Transverse colon (tissue), 4 donors: ENCODE measurements at regions not wholly inside any gene's neighbourhood (a gene's known extent, or its start where the extent isn't known, plus 50 kb on each side); places are given as distances from the start of the nearest gene placed in this dataset.
"Not testable (repeated sequence)": the region's sequence is repeated elsewhere in the genome, so short reads cannot be mapped to it uniquely, and the experiment has no call there.

Experiments
- DNase-seq: peaks from one replicate; pipeline ENCODE4 v3.0.0-alpha.2; 2019
- H3K27ac ChIP-seq, 4 donors: fragments of 200-600 bp; sonication (generic); 2 replicates each; pipeline ENCODE4 v1.5.1; 2016 to 2018; ENCODE audit warnings: inconsistent platforms in 4 of 4
- H3K27me3 ChIP-seq: fragments of 200-600 bp; sonication (generic); 2 replicates; pipeline ENCODE4 v1.5.1; 2017; ENCODE audit warnings: inconsistent platforms
- H3K36me3 ChIP-seq, 4 donors: fragments of 200-600 bp; sonication (generic); 2 replicates each; pipeline ENCODE4 v1.5.1; 2017 to 2019; ENCODE audit warnings: inconsistent platforms in 4 of 4
- H3K4me1 ChIP-seq, 4 donors: fragments of 200-600 bp; sonication (generic); 2 replicates each; pipeline ENCODE4 v1.5.1; 2017 to 2020; ENCODE audit warnings: inconsistent platforms in 4 of 4
- H3K4me3 ChIP-seq, 4 donors: fragments of 200-600 bp; sonication (generic); 1 replicate in 1 of 4; 2 replicates in 3 of 4; pipeline versions ENCODE4 v1.5.1 to v1.6.1; 2017 to 2019; ENCODE audit warnings: inconsistent platforms in 4 of 4
- H3K9me3 ChIP-seq, 2 donors: fragments of 200-600 bp; sonication (generic); 2 replicates each; pipeline ENCODE4 v1.5.1; 2017 to 2019; ENCODE audit warnings: inconsistent platforms in 2 of 2
- CTCF ChIP-seq, 5 experiments: fragments of 200-600 bp in 3 of 5; fragments of 450-650 bp in 2 of 5; sonication (generic) in 3 of 5; IDR thresholded peaks; 1 replicate in 2 of 5; 2 replicates in 3 of 5; pipeline ENCODE4 v1.5.1; 2016 to 2017; ENCODE audit warnings: antibody characterized with exemption in 5 of 5, inconsistent platforms in 3 of 5, mild to moderate bottlenecking in 2 of 5, moderate library complexity in 1 of 5
- EP300 ChIP-seq: sonication (generic); formaldehyde crosslinking; IDR thresholded peaks from one replicate; pipeline ENCODE4 v1.6.1; 2017; ENCODE audit warnings: antibody characterized with exemption, low read depth
- POLR2A ChIP-seq: fragments of 450-650 bp; IDR thresholded peaks from one replicate; pipeline ENCODE4 v1.6.1; 2016; ENCODE audit warnings: antibody characterized with exemption, mild to moderate bottlenecking, moderate library complexity
- POLR2AphosphoS5 ChIP-seq, 3 donors: sonication (generic); formaldehyde crosslinking; IDR thresholded peaks; one replicate each; pipeline ENCODE4 v1.6.1; 2016; ENCODE audit warnings: antibody characterized with exemption in 3 of 3
- WGBS, 2 donors: methylation state at CpG; one replicate each; pipeline ENCODE4 v1.1.5; 2018; ENCODE audit warnings: low coverage in 1 of 2; 5-methylcytosine and 5-hydroxymethylcytosine counted together
- in situ Hi-C, 4 donors: fragments of 200-750 bp; cut with MboI; loops; one replicate each; pipeline versions ENCODE4 v1.15.0 to v1.15.1; 2017; ENCODE audit warnings: low sequenced_read_pairs in 3 of 4, low pct_ligation_motif_present in 1 of 4, low pct_unique_long_range_greater_than_20kb in 1 of 4
- intact Hi-C: fragments of 100-400 bp; cut with DNase I; formaldehyde crosslinking; loops from one replicate; pipeline ENCODE4 v1.15.1; 2023; ENCODE audit warnings: low total_unique reads

GRCh38 chr2:41032715-41033114 lies 580.8 kb upstream of the SLC8A1 start:
- no peaks in the 10 kb centered on the region for H3K4me1 ChIP-seq
- no peaks in the 10 kb centered on the region for H3K36me3 ChIP-seq
- in situ Hi-C loops: no loop called here
- H3K4me3 ChIP-seq: no peak overlapping the region
- H3K27me3 ChIP-seq: no peaks in the 10 kb centered on the region
- TF ChIP-seq POLR2A: no peak
- no peak for TF ChIP-seq CTCF (IDR thresholded peaks at IDR 0.05)
- TF ChIP-seq EP300: no peak
- no peak for TF ChIP-seq POLR2AphosphoS5 (IDR thresholded peaks at IDR 0.05)
- DNase-seq: no peak
- no peak overlapping the region for H3K27ac ChIP-seq
- WGBS, 2 donors: 74 to 79% methylated on average over 4 of the region's 4 CpGs
- intact Hi-C loops: no loop called here
- H3K9me3 ChIP-seq: no peaks in the 10 kb centered on the region

GRCh38 chr2:41033127-41033526 lies 581.2 kb upstream of the SLC8A1 start:
- no peak for DNase-seq
- 70 to 86% methylated on average over 4 to 6 of the region's 6 CpGs for WGBS, 2 donors
- no peak for TF ChIP-seq EP300
- TF ChIP-seq POLR2A: no peak
- no peak for TF ChIP-seq POLR2AphosphoS5 (IDR thresholded peaks at IDR 0.05)
- no peak for TF ChIP-seq CTCF (IDR thresholded peaks at IDR 0.05)
- H3K4me1 ChIP-seq: no peaks in the 10 kb centered on the region
- no peaks in the 10 kb centered on the region for H3K36me3 ChIP-seq
- H3K9me3 ChIP-seq: no peaks in the 10 kb centered on the region
- H3K4me3 ChIP-seq: no peak overlapping the region
- in situ Hi-C loops: no loop called here
- intact Hi-C loops: no loop called here
- no peaks in the 10 kb centered on the region for H3K27me3 ChIP-seq
- H3K27ac ChIP-seq: no peak overlapping the region

GRCh38 chr2:41038408-41038807 lies 586.5 kb upstream of the SLC8A1 start:
- H3K27ac ChIP-seq: no peak overlapping the region
- TF ChIP-seq CTCF (IDR thresholded peaks at IDR 0.05): no peak
- no peak for TF ChIP-seq EP300
- no peak for TF ChIP-seq POLR2AphosphoS5 (IDR thresholded peaks at IDR 0.05)
- no peak for TF ChIP-seq POLR2A
- H3K4me3 ChIP-seq: no peak overlapping the region
- intact Hi-C loops: no loop called here
- H3K27me3 ChIP-seq: no peaks in the 10 kb centered on the region
- in situ Hi-C loops: no loop called here
- H3K4me1 ChIP-seq: no peaks in the 10 kb centered on the region
- DNase-seq: no peak
- no peaks in the 10 kb centered on the region for H3K36me3 ChIP-seq
- no peaks in the 10 kb centered on the region for H3K9me3 ChIP-seq

- WGBS, 2 donors: 67 to 83% methylated on average over 3 to 10 of the region's 10 CpGs
- intact Hi-C loops, H3K27me3 ChIP-seq, H3K9me3 ChIP-seq, H3K36me3 ChIP-seq, H3K4me3 ChIP-seq, DNase-seq, H3K4me1 ChIP-seq, H3K27ac ChIP-seq, in situ Hi-C loops: not testable (repeated sequence)
Observed at GRCh38 chr2:41039750-41040149, 587.9 kb upstream of the SLC8A1 start.

- no peaks in the 10 kb centered on the region for H3K36me3 ChIP-seq
- in situ Hi-C loops (no loop called here), intact Hi-C loops (no loop called here)
- no peak overlapping the region for H3K27ac ChIP-seq
- no peaks in the 10 kb centered on the region for H3K27me3 ChIP-seq
- no peaks in the 10 kb centered on the region for H3K9me3 ChIP-seq
- no peak overlapping the region for H3K4me3 ChIP-seq
- no peak for TF ChIP-seq EP300
- TF ChIP-seq POLR2A: no peak
- no peak for TF ChIP-seq CTCF (IDR thresholded peaks at IDR 0.05)
- TF ChIP-seq POLR2AphosphoS5 (IDR thresholded peaks at IDR 0.05): no peak
- no peaks in the 10 kb centered on the region for H3K4me1 ChIP-seq
- 54 to 62% methylated on average over 6 of the region's 6 CpGs for WGBS, 2 donors
- no peak for DNase-seq
Observed at GRCh38 chr2:41040782-41041520, 589.1 kb upstream of the SLC8A1 start.
